Mammary epithelial cell (primary cell): ENCODE measurements at regions not wholly inside any gene's neighbourhood (a gene's known extent, or its start where the extent isn't known, plus 50 kb on each side); places are given as distances from the start of the nearest gene placed in this dataset.

Source experiments
- CTCF ChIP-seq, 2 donors: IDR thresholded peaks in 1 of 2; conservative IDR thresholded peaks in 1 of 2; 2 replicates each; pipeline ENCODE4 v1.5.1; 2011 to 2012; ENCODE audit warnings: inconsistent platforms in 2 of 2, low read length in 2 of 2, mild to moderate bottlenecking in 2 of 2, control low read depth in 1 of 2, low read depth in 1 of 2; ENCODE audit not compliant: insufficient read depth in 1 of 2; ENCODE audit errors: extremely low read depth in 1 of 2
- EZH2 ChIP-seq: IDR thresholded peaks from 2 replicates; pipeline ENCODE4 v1.6.1; 2012; ENCODE audit warnings: low read length, inconsistent platforms, borderline replicate concordance

GRCh38 chr2:15729709-15730544, 138.3 kb downstream of the DDX1 start:
- TF ChIP-seq CTCF (conservative IDR thresholded peaks at IDR 0.05 in 1 of 2, IDR thresholded peaks at IDR 0.05 in 1 of 2; ENCODE audit: extremely low read depth in 1 of 2, insufficient read depth in 1 of 2, low read depth in 1 of 2, low read length in 2 of 2) (no peak), EZH2 (no peak)
